ENCODE measurements at regions not wholly inside any gene's neighbourhood (a gene's known extent, or its start where the extent isn't known, plus 50 kb on each side); places are given as distances from the start of the nearest gene placed in this dataset.

GRCh38 chr2:107405261-107405660 is 421.4 kb upstream of the RGPD4 start:
- H3K27me3 Mint-ChIP-seq: no peaks in the 10 kb centered on the region
- no peak for ATAC-seq
- no peak overlapping the region for H3K27ac Mint-ChIP-seq
- no peak overlapping the region for H3K4me3 Mint-ChIP-seq
- peaks cover 2% of the 10 kb centered on the region for H3K9me3 Mint-ChIP-seq
- no peaks in the 10 kb centered on the region for H3K4me1 Mint-ChIP-seq
- H3K36me3 Mint-ChIP-seq: no peaks in the 10 kb centered on the region

GRCh38 chr2:107407017-107407416 is 419.7 kb upstream of the RGPD4 start:
- no peaks in the 10 kb centered on the region for H3K36me3 Mint-ChIP-seq
- H3K4me1 Mint-ChIP-seq: no peaks in the 10 kb centered on the region
- H3K4me3 Mint-ChIP-seq: no peak overlapping the region
- H3K27ac Mint-ChIP-seq: no peak overlapping the region
- ATAC-seq: no peak
- H3K27me3 Mint-ChIP-seq: no peaks in the 10 kb centered on the region
- H3K9me3 Mint-ChIP-seq: peaks cover 2% of the 10 kb centered on the region

GRCh38 chr2:107407974-107408373 is 418.7 kb upstream of the RGPD4 start:
- H3K9me3 Mint-ChIP-seq: peaks cover 2% of the 10 kb centered on the region
- no peak overlapping the region for H3K27ac Mint-ChIP-seq

GRCh38 chr2:107411267-107411666 is 415.4 kb upstream of the RGPD4 start:
- no peaks in the 10 kb centered on the region for H3K36me3 Mint-ChIP-seq
- ATAC-seq: no peak
- H3K4me1 Mint-ChIP-seq: no peaks in the 10 kb centered on the region
- no peaks in the 10 kb centered on the region for H3K27me3 Mint-ChIP-seq
- no peak overlapping the region for H3K27ac Mint-ChIP-seq
- H3K4me3 Mint-ChIP-seq: no peak overlapping the region
- no peaks in the 10 kb centered on the region for H3K9me3 Mint-ChIP-seq

More at GRCh38 chr2:107407974-107408373, 418.7 kb upstream of the RGPD4 start:
- no peak for ATAC-seq
- no peaks in the 10 kb centered on the region for H3K27me3 Mint-ChIP-seq
- no peaks in the 10 kb centered on the region for H3K4me1 Mint-ChIP-seq
- no peaks in the 10 kb centered on the region for H3K36me3 Mint-ChIP-seq
- H3K4me3 Mint-ChIP-seq: no peak overlapping the region

- Mint-ChIP-seq H3K9me3 (peaks cover under 1% of the 10 kb centered on the region), H3K4me1 (no peaks in the 10 kb centered on the region), H3K27ac (no peak overlapping the region), H3K4me3 (no peak overlapping the region), H3K36me3 (no peaks in the 10 kb centered on the region), H3K27me3 (no peaks in the 10 kb centered on the region)
- no peak for ATAC-seq
Measured at GRCh38 chr2:107412209-107412904, 414.3 kb upstream of the RGPD4 start.

- Mint-ChIP-seq H3K27me3 (no peaks in the 10 kb centered on the region), H3K36me3 (no peaks in the 10 kb centered on the region), H3K9me3 (peaks cover 4% of the 10 kb centered on the region), H3K4me3 (no peak overlapping the region), H3K4me1 (no peaks in the 10 kb centered on the region), H3K27ac (no peak overlapping the region)
- ATAC-seq: no peak
Measured at GRCh38 chr2:107412981-107413380, 413.7 kb upstream of the RGPD4 start.

GRCh38 chr2:107414376-107414775 is 412.3 kb upstream of the RGPD4 start:
- Mint-ChIP-seq H3K27ac (no peak overlapping the region), H3K4me3 (no peak overlapping the region), H3K27me3 (no peaks in the 10 kb centered on the region), H3K4me1 (no peaks in the 10 kb centered on the region), H3K9me3 (peaks cover 4% of the 10 kb centered on the region), H3K36me3 (no peaks in the 10 kb centered on the region)
- ATAC-seq: no peak

- no peak for ATAC-seq
- Mint-ChIP-seq H3K4me3 (no peak overlapping the region), H3K36me3 (no peaks in the 10 kb centered on the region), H3K9me3 (peaks cover 4% of the 10 kb centered on the region), H3K4me1 (no peaks in the 10 kb centered on the region), H3K27me3 (no peaks in the 10 kb centered on the region), H3K27ac (no peak overlapping the region)
Measured at GRCh38 chr2:107418708-107419107, 408.0 kb upstream of the RGPD4 start.

GRCh38 chr2:107419191-107419590 is 407.5 kb upstream of the RGPD4 start:
- Mint-ChIP-seq H3K9me3 (peaks cover 4% of the 10 kb centered on the region), H3K27ac (no peak overlapping the region), H3K27me3 (no peaks in the 10 kb centered on the region), H3K4me3 (no peak overlapping the region), H3K4me1 (no peaks in the 10 kb centered on the region), H3K36me3 (no peaks in the 10 kb centered on the region)
- ATAC-seq: no peak

- Mint-ChIP-seq H3K4me3 (no peak overlapping the region), H3K4me1 (no peaks in the 10 kb centered on the region), H3K9me3 (peaks cover 6% of the 10 kb centered on the region), H3K27ac (no peak overlapping the region), H3K27me3 (no peaks in the 10 kb centered on the region), H3K36me3 (no peaks in the 10 kb centered on the region)
- ATAC-seq: no peak
Measured at GRCh38 chr2:107428781-107429180, 397.9 kb upstream of the RGPD4 start.

- ATAC-seq: no peak
- H3K4me1 Mint-ChIP-seq: no peaks in the 10 kb centered on the region
- H3K4me3 Mint-ChIP-seq: no peak overlapping the region
- H3K36me3 Mint-ChIP-seq: no peaks in the 10 kb centered on the region
- H3K27ac Mint-ChIP-seq: no peak overlapping the region
- H3K9me3 Mint-ChIP-seq: peaks cover 3% of the 10 kb centered on the region
- H3K27me3 Mint-ChIP-seq: no peaks in the 10 kb centered on the region
Measured at GRCh38 chr2:107430006-107430405, 396.7 kb upstream of the RGPD4 start.

GRCh38 chr2:107430596-107431266 is 396.0 kb upstream of the RGPD4 start:
- H3K27ac Mint-ChIP-seq: no peak overlapping the region
- no peaks in the 10 kb centered on the region for H3K27me3 Mint-ChIP-seq
- H3K4me3 Mint-ChIP-seq: no peak overlapping the region
- no peaks in the 10 kb centered on the region for H3K36me3 Mint-ChIP-seq
- no peaks in the 10 kb centered on the region for H3K4me1 Mint-ChIP-seq
- H3K9me3 Mint-ChIP-seq: peaks cover 3% of the 10 kb centered on the region
- no peak for ATAC-seq

GRCh38 chr2:107436281-107436680 is 390.4 kb upstream of the RGPD4 start:
- no peak for ATAC-seq
- Mint-ChIP-seq H3K4me3 (no peak overlapping the region), H3K9me3 (peaks cover 5% of the 10 kb centered on the region), H3K27me3 (no peaks in the 10 kb centered on the region), H3K36me3 (no peaks in the 10 kb centered on the region), H3K4me1 (no peaks in the 10 kb centered on the region), H3K27ac (no peak overlapping the region)

GRCh38 chr2:107437265-107437664 is 389.4 kb upstream of the RGPD4 start:
- Mint-ChIP-seq H3K9me3 (peaks cover 5% of the 10 kb centered on the region), H3K4me1 (no peaks in the 10 kb centered on the region), H3K36me3 (no peaks in the 10 kb centered on the region), H3K27ac (no peak overlapping the region), H3K27me3 (no peaks in the 10 kb centered on the region), H3K4me3 (no peak overlapping the region)
- ATAC-seq: no peak

- Mint-ChIP-seq H3K27me3 (no peaks in the 10 kb centered on the region), H3K36me3 (no peaks in the 10 kb centered on the region), H3K27ac (no peak overlapping the region), H3K4me3 (no peak overlapping the region), H3K9me3 (peaks cover 5% of the 10 kb centered on the region), H3K4me1 (no peaks in the 10 kb centered on the region)
- no peak for ATAC-seq
Measured at GRCh38 chr2:107437807-107438206, 388.9 kb upstream of the RGPD4 start.

GRCh38 chr2:107448160-107448559 is 378.5 kb upstream of the RGPD4 start:
- no peak for ATAC-seq
- no peaks in the 10 kb centered on the region for H3K4me1 Mint-ChIP-seq
- H3K36me3 Mint-ChIP-seq: no peaks in the 10 kb centered on the region
- no peak overlapping the region for H3K27ac Mint-ChIP-seq
- no peaks in the 10 kb centered on the region for H3K27me3 Mint-ChIP-seq
- no peak overlapping the region for H3K4me3 Mint-ChIP-seq
- H3K9me3 Mint-ChIP-seq: no peaks in the 10 kb centered on the region

Measured in stimulated activated memory B cell treated with anti-CD40 and anti-IgM and Interleukin-4, amounts not matched to agents 10 μg/mL and 1 μg/mL and 100 μg/mL, for 72 hours (primary cell).